Lower leg skin (tissue), 4 donors: ENCODE measurements at regions not wholly inside any gene's neighbourhood (a gene's known extent, or its start where the extent isn't known, plus 50 kb on each side); places are given as distances from the start of the nearest gene placed in this dataset.
"Not testable (repeated sequence)": the region's sequence is repeated elsewhere in the genome, so short reads cannot be mapped to it uniquely, and the experiment has no call there.

ENCODE experiments used
- DNase-seq, 2 donors: peaks; one replicate each; pipeline ENCODE4 v3.0.0-alpha.2; 2019; ENCODE audit warnings: low spot score in 2 of 2
- H3K4me3 ChIP-seq: fragments of 200-600 bp; sonication (generic); 2 replicates; pipeline ENCODE4 v1.5.1; 2017; ENCODE audit warnings: mild to moderate bottlenecking, low read depth; ENCODE audit not compliant: poor library complexity, severe bottlenecking
- POLR2A ChIP-seq, 2 donors: fragments of 450-650 bp; IDR thresholded peaks; one replicate each; pipeline ENCODE4 v1.6.1; 2016 to 2017; ENCODE audit warnings: antibody characterized with exemption in 2 of 2, mild to moderate bottlenecking in 1 of 2, moderate library complexity in 1 of 2
- WGBS, 2 donors: methylation state at CpG; one replicate each; pipeline ENCODE4 v1.1.5; 2018; 5-methylcytosine and 5-hydroxymethylcytosine counted together
- intact Hi-C: fragments of 100-400 bp; cut with DNase I; formaldehyde crosslinking; loops from one replicate; pipeline ENCODE4 v1.15.0; 2023; ENCODE audit warnings: low total_unique reads
- TF ChIP-seq, protein P1 (sequence below), 3 donors: fragments of 450-650 bp; IDR thresholded peaks; one replicate each; pipeline ENCODE4 v1.5.1; 2016; ENCODE audit warnings: antibody characterized with exemption in 3 of 3, mild to moderate bottlenecking in 3 of 3, moderate library complexity in 2 of 3

DNA sequence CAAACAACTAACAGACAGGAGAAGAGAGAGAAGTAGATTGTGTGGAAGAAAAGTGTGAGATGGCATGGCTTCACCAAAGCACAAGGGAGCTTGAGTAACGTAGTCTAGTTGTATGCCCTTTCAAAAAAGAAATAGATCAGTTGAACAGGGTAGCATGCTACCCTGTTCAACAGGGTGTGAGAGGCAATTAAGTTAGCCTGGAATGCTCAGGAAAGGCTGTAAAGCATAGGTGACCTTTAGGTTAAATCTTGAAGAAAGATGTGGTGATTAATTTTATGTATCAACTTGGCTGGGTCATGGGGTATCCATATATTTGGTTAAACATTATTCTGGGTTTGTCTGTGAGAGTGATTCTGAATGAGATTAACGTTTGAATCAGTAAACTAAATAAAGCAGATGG, 61.8 kb upstream of the ZC3H15 start:
- 64% methylated on average over 2 of the region's 2 CpGs for WGBS, 2 donors
- DNase-seq: no peak
- no peak for TF ChIP-seq POLR2A (IDR thresholded peaks at IDR 0.05)
- TF ChIP-seq, protein P1, sequence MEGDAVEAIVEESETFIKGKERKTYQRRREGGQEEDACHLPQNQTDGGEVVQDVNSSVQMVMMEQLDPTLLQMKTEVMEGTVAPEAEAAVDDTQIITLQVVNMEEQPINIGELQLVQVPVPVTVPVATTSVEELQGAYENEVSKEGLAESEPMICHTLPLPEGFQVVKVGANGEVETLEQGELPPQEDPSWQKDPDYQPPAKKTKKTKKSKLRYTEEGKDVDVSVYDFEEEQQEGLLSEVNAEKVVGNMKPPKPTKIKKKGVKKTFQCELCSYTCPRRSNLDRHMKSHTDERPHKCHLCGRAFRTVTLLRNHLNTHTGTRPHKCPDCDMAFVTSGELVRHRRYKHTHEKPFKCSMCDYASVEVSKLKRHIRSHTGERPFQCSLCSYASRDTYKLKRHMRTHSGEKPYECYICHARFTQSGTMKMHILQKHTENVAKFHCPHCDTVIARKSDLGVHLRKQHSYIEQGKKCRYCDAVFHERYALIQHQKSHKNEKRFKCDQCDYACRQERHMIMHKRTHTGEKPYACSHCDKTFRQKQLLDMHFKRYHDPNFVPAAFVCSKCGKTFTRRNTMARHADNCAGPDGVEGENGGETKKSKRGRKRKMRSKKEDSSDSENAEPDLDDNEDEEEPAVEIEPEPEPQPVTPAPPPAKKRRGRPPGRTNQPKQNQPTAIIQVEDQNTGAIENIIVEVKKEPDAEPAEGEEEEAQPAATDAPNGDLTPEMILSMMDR (IDR thresholded peaks at IDR 0.05): no peak
- no peak overlapping the region for H3K4me3 ChIP-seq
- intact Hi-C loops: no loop called here

DNA sequence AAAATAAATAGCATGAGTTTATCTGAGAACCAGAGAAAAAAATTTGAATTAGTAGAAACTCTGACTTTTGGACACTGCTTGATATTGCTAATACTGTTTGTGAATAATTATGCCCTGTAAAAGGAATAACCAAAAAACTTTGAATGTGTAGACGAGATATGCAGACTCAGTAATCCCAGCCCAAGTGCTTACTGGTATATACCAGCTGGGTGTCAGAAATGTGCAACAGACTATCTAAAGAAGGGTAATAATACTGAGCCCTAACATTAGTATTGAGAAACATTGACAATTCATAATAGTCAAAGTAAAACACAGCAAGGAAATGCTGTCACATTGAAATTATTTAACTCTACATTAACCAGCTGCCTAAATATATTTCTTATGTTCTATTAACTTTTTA, 60.5 kb upstream of the ZC3H15 start:
- no peak for DNase-seq
- intact Hi-C loops: no loop called here
- TF ChIP-seq, protein P1 (IDR thresholded peaks at IDR 0.05): no peak
- no peak for TF ChIP-seq POLR2A (IDR thresholded peaks at IDR 0.05)
- 67 to 76% methylated on average over 1 of the region's 1 CpG for WGBS, 2 donors
- H3K4me3 ChIP-seq: no peak overlapping the region

DNA sequence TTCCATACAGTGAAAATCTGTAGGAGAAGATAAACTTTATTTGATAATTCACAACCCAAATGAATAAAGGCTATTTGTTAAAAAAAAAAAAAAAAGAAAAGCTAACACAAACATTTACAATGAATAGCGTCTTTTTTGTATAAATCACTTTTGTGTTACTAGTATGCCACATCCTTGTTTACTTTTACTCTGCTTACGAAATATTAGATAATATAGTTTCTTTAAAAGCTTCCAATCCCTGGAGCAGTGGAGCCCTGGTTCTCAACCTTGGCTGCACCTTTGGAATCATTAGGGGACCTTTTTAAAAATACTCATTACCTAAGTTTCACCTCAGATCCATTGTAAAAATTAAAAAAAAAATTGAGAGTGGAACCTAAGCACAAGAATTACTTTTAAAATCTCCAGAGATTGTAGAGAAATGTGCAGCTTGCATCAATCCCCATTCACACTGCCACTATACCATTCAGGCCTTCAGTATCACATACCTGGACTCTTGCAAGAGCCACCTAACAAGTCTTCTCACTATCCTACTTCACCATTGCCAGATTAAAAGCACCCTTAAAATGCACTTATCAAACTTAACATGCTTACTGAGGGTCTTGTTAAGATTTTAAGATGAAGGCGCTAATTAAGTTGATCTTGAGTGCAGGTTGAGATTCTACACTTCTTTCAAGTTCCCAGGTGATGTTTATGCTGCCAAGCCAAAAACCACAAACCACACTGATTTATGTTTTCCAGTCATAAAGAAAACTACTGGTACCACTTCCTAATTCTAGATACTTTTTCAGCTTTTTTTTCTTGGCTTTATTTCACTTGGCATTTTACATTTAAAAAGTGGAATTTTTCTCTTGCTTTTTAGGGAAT, 59.7 kb upstream of the ZC3H15 start:
- 82 to 83% methylated on average over 3 of the region's 3 CpGs for WGBS, 2 donors
- DNase-seq: no peak
- intact Hi-C loops: no loop called here
- TF ChIP-seq POLR2A (IDR thresholded peaks at IDR 0.05): no peak
- TF ChIP-seq, protein P1 (IDR thresholded peaks at IDR 0.05): no peak
- H3K4me3 ChIP-seq: no peak overlapping the region

DNA sequence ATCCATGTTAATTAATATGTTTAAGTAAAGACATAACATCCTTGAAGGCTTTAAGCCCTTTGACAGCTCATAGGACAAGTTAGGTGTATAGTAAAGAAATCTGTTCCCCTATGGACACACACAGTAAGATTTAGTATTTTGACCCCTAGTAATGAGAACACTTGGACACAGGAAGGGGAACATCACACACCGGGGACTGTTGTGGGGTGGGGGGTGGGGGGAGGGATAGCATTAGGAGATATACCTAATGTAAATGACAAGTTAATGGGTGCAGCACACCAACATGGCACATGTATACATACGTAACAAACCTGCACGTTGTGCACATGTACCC, 59.1 kb upstream of the ZC3H15 start:
- intact Hi-C loops, DNase-seq, H3K4me3 ChIP-seq: not testable (repeated sequence)
- 76 to 90% methylated on average over 3 of the region's 3 CpGs for whole genome bisulfite sequencing, 2 donors

DNA sequence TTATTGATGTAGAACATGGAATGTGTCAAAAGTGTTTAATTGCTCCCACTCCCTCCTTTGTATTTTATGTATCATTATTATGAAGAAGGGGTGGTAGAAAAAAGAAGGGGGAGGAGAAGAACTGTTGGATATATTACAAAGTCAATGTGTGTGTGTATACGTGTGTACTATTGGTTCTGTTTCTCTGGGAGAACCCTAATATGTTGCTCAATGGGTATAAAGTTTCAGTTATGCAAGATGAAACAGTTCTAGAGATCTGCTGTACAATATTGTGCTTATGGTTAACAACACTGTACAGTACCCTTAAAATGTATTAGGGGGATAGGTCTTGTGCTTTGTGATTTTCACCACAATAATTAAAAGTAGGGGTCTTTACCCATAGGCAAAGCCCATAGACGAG, 58.1 kb upstream of the ZC3H15 start:
- intact Hi-C loops: no loop called here
- TF ChIP-seq POLR2A (IDR thresholded peaks at IDR 0.05): no peak
- TF ChIP-seq, protein P1 (IDR thresholded peaks at IDR 0.05): no peak
- 91 to 94% methylated on average over 2 of the region's 2 CpGs for WGBS, 2 donors
- no peak for DNase-seq
- H3K4me3 ChIP-seq: no peak overlapping the region

DNA sequence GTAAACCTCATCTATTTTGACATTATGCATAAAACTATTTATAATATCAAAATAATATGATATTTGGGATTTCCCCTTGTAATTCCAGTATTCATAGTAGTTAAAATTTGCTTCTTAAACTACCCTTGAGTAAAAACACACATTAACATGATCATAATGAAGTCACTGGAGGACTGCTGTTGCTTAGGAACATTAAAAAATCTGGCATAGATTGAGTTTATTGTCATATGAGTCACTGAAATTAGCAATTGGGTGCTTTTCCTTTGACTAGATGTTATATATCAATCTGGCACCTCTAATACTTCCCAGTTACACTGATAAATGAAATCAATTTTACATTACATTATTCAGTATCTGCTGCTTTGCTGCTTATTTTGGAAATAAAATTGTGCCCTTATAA, 57.0 kb upstream of the ZC3H15 start:
- no peak for DNase-seq
- TF ChIP-seq, protein P1 (IDR thresholded peaks at IDR 0.05): no peak
- no peak for TF ChIP-seq POLR2A (IDR thresholded peaks at IDR 0.05)
- intact Hi-C loops: no loop called here

More for the DNA sequence above, 57.0 kb upstream of the ZC3H15 start:
- H3K4me3 ChIP-seq: no peak overlapping the region
